Activated CD4-positive, CD25-positive, alpha-beta regulatory T cell treated with anti-CD3 and anti-CD28 coated beads, Interleukin-2, amount 50 U/mL, for 72 hours (primary cell): ENCODE measurements at regions not wholly inside any gene's neighbourhood (a gene's known extent, or its start where the extent isn't known, plus 50 kb on each side); places are given as distances from the start of the nearest gene placed in this dataset.

Experiments used
- DNase-seq: peaks from one replicate; pipeline ENCODE4 v3.0.0; 2021

GRCh38 chr18:41537666-41538065, 417.4 kb upstream of the PIK3C3 start:
- DNase-seq, result no peak

DNA sequence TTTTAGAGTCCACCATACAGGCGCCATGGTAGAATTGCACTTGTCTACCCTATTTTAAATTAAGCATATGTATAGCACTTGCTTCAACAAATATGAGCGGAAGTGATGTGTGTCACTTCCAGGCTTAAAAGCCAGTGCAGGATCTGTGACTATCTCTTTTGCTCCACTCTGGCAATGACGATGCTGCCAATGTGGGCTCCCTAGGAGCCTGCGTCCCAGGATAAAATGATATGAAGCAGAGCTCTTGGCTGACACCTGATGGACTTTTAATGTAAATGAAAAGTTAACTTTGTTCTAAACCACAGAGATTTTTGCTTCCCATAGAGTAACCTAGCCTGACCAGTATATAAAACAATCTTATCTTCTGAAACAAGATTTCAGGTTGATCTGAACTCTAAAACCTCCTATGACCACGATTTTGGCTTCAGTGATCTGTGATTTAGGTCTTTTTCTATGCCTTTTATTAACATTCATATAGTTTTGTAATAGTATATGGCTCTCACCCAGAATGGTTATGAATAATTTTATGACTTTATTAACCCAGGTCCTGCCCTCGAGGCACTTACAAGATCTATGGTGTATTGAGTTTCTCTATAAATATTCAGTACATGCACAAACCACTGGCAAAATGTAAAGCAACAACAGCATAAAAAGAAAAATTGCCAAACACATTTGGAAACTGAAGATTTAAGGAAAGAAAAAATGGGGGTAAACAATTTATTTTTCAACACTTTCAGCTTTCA, 422.5 kb upstream of the PIK3C3 start:
- no peak for DNase-seq

- no peak for DNase-seq
Measured at GRCh38 chr18:41530970-41531369, 424.1 kb upstream of the PIK3C3 start.

- DNase-seq, result no peak
Measured at GRCh38 chr18:41529093-41529492, 425.9 kb upstream of the PIK3C3 start.

- DNase-seq, result no peak
Measured at GRCh38 chr18:41526054-41526453, 429.0 kb upstream of the PIK3C3 start.

GRCh38 chr18:41524674-41525470, 430.2 kb upstream of the PIK3C3 start:
- DNase-seq, result no peak

DNA sequence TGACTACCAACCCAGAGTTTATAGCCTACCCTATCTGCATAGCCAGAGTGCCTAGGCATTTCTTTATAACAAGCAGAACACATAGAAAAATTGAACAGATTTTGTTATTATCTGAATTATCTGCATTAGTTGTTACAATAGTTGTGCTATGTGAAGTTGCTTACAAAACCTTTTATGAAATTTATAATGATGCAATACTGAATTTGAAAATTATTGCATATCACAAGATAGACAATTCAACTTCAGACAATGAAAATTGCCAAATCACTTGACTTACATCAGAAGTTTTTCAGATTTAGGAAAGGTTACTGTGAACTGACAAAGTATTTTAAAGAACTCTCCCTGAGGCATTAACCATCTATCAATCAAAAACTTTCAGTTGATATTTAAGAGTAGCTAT, 437.9 kb upstream of the PIK3C3 start:
- no peak for DNase-seq

- no peak for DNase-seq
Measured at GRCh38 chr18:41513438-41513837, 441.6 kb upstream of the PIK3C3 start.

GRCh38 chr18:41504316-41504715, 450.7 kb upstream of the PIK3C3 start:
- no peak for DNase-seq

DNA sequence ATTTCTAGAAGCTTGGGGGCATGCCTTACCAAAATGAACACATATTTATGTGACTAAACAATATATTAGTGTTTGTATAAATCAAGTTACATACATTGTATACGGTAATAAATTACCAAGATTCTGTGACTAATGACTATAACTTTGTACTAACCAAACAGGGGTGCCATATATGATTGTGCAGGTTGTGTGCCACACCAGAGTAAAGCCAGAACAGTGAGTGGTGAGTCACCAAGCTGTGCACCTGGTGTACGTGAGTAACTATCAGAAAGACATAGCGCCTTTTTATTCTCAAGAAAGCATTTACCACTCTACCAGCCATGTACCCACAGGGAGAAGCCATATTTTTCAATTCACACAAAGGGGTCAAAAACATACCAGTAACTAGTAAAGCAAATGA, 453.2 kb upstream of the PIK3C3 start:
- DNase-seq, result no peak

- DNase-seq, result no peak
Measured at GRCh38 chr18:41499345-41499744, 455.7 kb upstream of the PIK3C3 start.

GRCh38 chr18:41490861-41491260, 464.2 kb upstream of the PIK3C3 start:
- no peak for DNase-seq

GRCh38 chr18:41486575-41486974, 468.5 kb upstream of the PIK3C3 start:
- no peak for DNase-seq

DNA sequence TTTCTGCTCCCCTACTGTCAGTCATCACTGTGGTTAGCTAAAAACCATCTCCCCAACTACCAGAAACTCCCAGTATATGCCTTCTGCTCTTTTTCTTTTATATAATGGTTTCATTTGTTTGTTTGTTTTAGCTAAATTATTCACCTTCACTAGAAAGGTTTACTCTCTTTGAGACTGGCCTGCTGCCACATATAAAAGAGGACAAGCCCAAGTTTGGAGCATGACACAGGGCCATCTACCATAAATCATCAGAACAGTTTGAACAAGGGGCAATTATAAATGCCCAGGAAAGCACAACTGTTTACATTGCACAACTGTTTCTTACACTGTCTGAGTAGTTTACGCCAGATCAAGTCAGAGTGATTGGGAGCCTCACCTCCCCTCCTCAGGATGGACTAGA, 471.0 kb upstream of the PIK3C3 start:
- no peak for DNase-seq

GRCh38 chr18:41482501-41482900, 472.5 kb upstream of the PIK3C3 start:
- DNase-seq, result no peak

- DNase-seq, result no peak
Measured at GRCh38 chr18:41466436-41467160, 488.4 kb upstream of the PIK3C3 start.

- DNase-seq, result no peak
Measured at GRCh38 chr18:41465386-41465785, 489.6 kb upstream of the PIK3C3 start.

- no peak for DNase-seq
Measured at GRCh38 chr18:41464278-41464677, 490.8 kb upstream of the PIK3C3 start.

GRCh38 chr18:41462946-41463345, 492.1 kb upstream of the PIK3C3 start:
- no peak for DNase-seq

DNA sequence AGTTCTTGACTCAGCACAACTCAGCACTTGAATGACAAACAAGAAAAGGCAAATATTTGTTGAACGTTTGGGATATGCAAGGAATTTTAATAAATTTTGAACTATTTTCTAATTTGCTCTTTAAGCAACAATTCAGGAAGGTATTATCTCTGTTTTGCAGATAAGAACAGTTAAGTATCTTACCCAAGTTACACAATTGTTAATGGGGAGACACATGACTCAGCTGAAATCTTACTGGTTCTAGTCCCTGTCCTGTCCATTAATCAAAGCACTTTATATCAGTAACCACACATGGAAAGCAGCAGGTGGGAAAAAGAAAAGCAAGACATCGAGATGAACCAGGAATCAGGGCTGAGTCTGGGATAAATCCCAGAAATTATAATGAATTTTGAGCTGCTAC, 493.9 kb upstream of the PIK3C3 start:
- DNase-seq, result no peak

DNA sequence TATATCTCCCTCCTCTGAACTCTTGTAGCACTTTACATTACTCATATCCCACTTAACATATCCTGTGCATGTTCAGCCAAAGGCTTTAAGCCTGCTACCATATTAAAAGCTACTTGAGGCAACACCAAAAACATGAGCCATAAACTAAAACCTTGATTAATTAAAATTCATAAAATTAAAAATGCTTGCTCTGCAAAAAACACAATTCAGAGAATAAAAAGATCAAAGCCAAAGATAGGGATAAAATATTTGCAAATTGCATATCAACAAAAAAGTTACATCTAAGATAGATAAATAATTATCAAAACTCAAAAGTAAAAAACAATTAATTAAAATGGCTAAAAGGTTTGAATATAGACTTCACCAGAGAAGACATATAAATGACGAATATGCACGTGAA, 495.4 kb upstream of the PIK3C3 start:
- no peak for DNase-seq

- no peak for DNase-seq
Measured at GRCh38 chr18:41458376-41458775, 496.7 kb upstream of the PIK3C3 start.

- DNase-seq, result no peak
Measured at GRCh38 chr18:41457765-41458326, 497.2 kb upstream of the PIK3C3 start.

GRCh38 chr18:41456831-41457230, 498.2 kb upstream of the PIK3C3 start:
- DNase-seq, result no peak
